Gastrocnemius medialis (tissue), 4 donors: ENCODE measurements at regions not wholly inside any gene's neighbourhood (a gene's known extent, or its start where the extent isn't known, plus 50 kb on each side); places are given as distances from the start of the nearest gene placed in this dataset.

Source experiments
- ATAC-seq, 2 donors: fragments of 150-250 bp; one replicate each; pipeline ENCODE4 v1.9.1; 2016
- DNase-seq, 2 donors: peaks; one replicate each; pipeline ENCODE4 v3.0.0-alpha.2; 2019
- H3K27ac ChIP-seq, 4 donors: fragments of 200-600 bp; sonication (generic); 1 replicate in 1 of 4; 2 replicates in 3 of 4; pipeline ENCODE4 v1.5.1; 2016 to 2018; ENCODE audit warnings: mild to moderate bottlenecking in 2 of 4, moderate library complexity in 1 of 4
- H3K27me3 ChIP-seq, 3 donors: fragments of 200-600 bp; sonication (generic) in 2 of 3; 1 replicate in 1 of 3; 2 replicates in 2 of 3; pipeline versions ENCODE4 v1.5.1 to v1.6.0; 2016 to 2019; ENCODE audit warnings: mild to moderate bottlenecking in 1 of 3, moderate library complexity in 1 of 3
- H3K36me3 ChIP-seq, 2 donors: fragments of 200-600 bp; sonication (generic) in 1 of 2; one replicate each; pipeline ENCODE4 v1.5.1; 2017 to 2018
- H3K4me1 ChIP-seq, 2 donors: fragments of 200-600 bp; sonication (generic) in 1 of 2; one replicate each; pipeline ENCODE4 v1.5.1; 2016 to 2017; ENCODE audit warnings: mild to moderate bottlenecking in 2 of 2
- H3K4me3 ChIP-seq, 4 donors: fragments of 200-600 bp; sonication (generic) in 3 of 4; 1 replicate in 1 of 4; 2 replicates in 3 of 4; pipeline ENCODE4 v1.5.1; 2016 to 2019; ENCODE audit warnings: mild to moderate bottlenecking in 2 of 4
- H3K9me3 ChIP-seq, 3 donors: fragments of 200-600 bp; sonication (generic) in 2 of 3; 1 replicate in 1 of 3; 2 replicates in 2 of 3; pipeline ENCODE4 v1.5.1; 2016 to 2019
- CTCF ChIP-seq, 5 experiments: fragments of 450-650 bp in 3 of 5; fragments of 200-600 bp in 2 of 5; sonication (generic) in 2 of 5; IDR thresholded peaks in 4 of 5; conservative IDR thresholded peaks in 1 of 5; 1 replicate in 4 of 5; 2 replicates in 1 of 5; pipeline ENCODE4 v1.5.1; 2016 to 2019; ENCODE audit warnings: antibody characterized with exemption in 5 of 5, mild to moderate bottlenecking in 3 of 5, moderate library complexity in 3 of 5
- POLR2A ChIP-seq, 2 donors: fragments of 450-650 bp; IDR thresholded peaks; one replicate each; pipeline ENCODE4 v1.6.1; 2017; ENCODE audit warnings: antibody characterized with exemption in 2 of 2, mild to moderate bottlenecking in 2 of 2, moderate library complexity in 2 of 2
- in situ Hi-C, 4 donors: fragments of 200-750 bp; cut with MboI; loops; one replicate each; pipeline versions ENCODE4 v1.15.0 to v1.8.0; 2017; ENCODE audit warnings: low sequenced_read_pairs in 4 of 4
- intact Hi-C: fragments of 100-400 bp; cut with DNase I; formaldehyde crosslinking; loops from one replicate; pipeline ENCODE4 v1.15.1; 2023; ENCODE audit warnings: low total_unique reads

- no peaks in the 10 kb centered on the region for H3K36me3 ChIP-seq
- in situ Hi-C loops (no loop called here), intact Hi-C loops (no loop called here)
- no peaks in the 10 kb centered on the region for H3K27me3 ChIP-seq
- no peak for ATAC-seq
- no peaks in the 10 kb centered on the region for H3K4me1 ChIP-seq
- H3K9me3 ChIP-seq, result no peaks in the 10 kb centered on the region
- no peak overlapping the region for H3K27ac ChIP-seq
- DNase-seq, result no peak
- TF ChIP-seq CTCF (IDR thresholded peaks at IDR 0.05 in 4 of 5, conservative IDR thresholded peaks at IDR 0.05 in 1 of 5) (no peak), POLR2A (IDR thresholded peaks at IDR 0.05) (no peak)
- H3K4me3 ChIP-seq, result no peak overlapping the region
These were observed 112.3 kb downstream of the AKAP11 start for GRCh38 chr13:42384265-42384664.

GRCh38 chr13:42388326-42388725, 116.4 kb downstream of the AKAP11 start:
- H3K27ac ChIP-seq, result no peak overlapping the region
- ATAC-seq, result no peak
- no peak for TF ChIP-seq CTCF (IDR thresholded peaks at IDR 0.05 in 4 of 5, conservative IDR thresholded peaks at IDR 0.05 in 1 of 5)
- TF ChIP-seq POLR2A (IDR thresholded peaks at IDR 0.05), result no peak
- in situ Hi-C loops, result no loop called here
- H3K27me3 ChIP-seq, result no peaks in the 10 kb centered on the region
- intact Hi-C loops, result no loop called here
- DNase-seq, result no peak
- no peak overlapping the region for H3K4me3 ChIP-seq
- no peaks in the 10 kb centered on the region for H3K36me3 ChIP-seq
- H3K4me1 ChIP-seq, result no peaks in the 10 kb centered on the region
- no peaks in the 10 kb centered on the region for H3K9me3 ChIP-seq

- Histone ChIP-seq H3K27me3 (no peaks in the 10 kb centered on the region), H3K36me3 (no peaks in the 10 kb centered on the region), H3K9me3 (no peaks in the 10 kb centered on the region), H3K27ac (no peak overlapping the region), H3K4me3 (no peak overlapping the region), H3K4me1 (no peaks in the 10 kb centered on the region)
- DNase-seq, result no peak
- no peak for ATAC-seq
- intact Hi-C loops (no loop called here), in situ Hi-C loops (no loop called here)
- TF ChIP-seq CTCF (IDR thresholded peaks at IDR 0.05 in 4 of 5, conservative IDR thresholded peaks at IDR 0.05 in 1 of 5) (no peak), POLR2A (IDR thresholded peaks at IDR 0.05) (no peak)
These were observed 117.1 kb downstream of the AKAP11 start for GRCh38 chr13:42389041-42389440.

- DNase-seq, result no peak
- in situ Hi-C loops, result no loop called here
- intact Hi-C loops, result no loop called here
- Histone ChIP-seq H3K27me3 (no peaks in the 10 kb centered on the region), H3K4me1 (no peaks in the 10 kb centered on the region), H3K9me3 (no peaks in the 10 kb centered on the region), H3K4me3 (no peak overlapping the region), H3K36me3 (no peaks in the 10 kb centered on the region), H3K27ac (no peak overlapping the region)
- TF ChIP-seq CTCF (IDR thresholded peaks at IDR 0.05 in 4 of 5, conservative IDR thresholded peaks at IDR 0.05 in 1 of 5) (no peak), POLR2A (IDR thresholded peaks at IDR 0.05) (no peak)
- ATAC-seq, result no peak
These were observed 120.2 kb downstream of the AKAP11 start for GRCh38 chr13:42392180-42392579.
